Right lobe of liver (tissue), 4 donors: ENCODE measurements at regions not wholly inside any gene's neighbourhood (a gene's known extent, or its start where the extent isn't known, plus 50 kb on each side); places are given as distances from the start of the nearest gene placed in this dataset.

Experiments used
- CTCF ChIP-seq, 4 donors: fragments of 200-600 bp in 3 of 4; fragments of 450-650 bp in 1 of 4; IDR thresholded peaks; one replicate each; pipeline versions ENCODE4 v1.5.1 to v1.8.0; 2016 to 2022; ENCODE audit warnings: antibody characterized with exemption in 4 of 4, mild to moderate bottlenecking in 2 of 4
- POLR2A ChIP-seq: fragments of 450-650 bp; IDR thresholded peaks from one replicate; pipeline ENCODE4 v1.6.1; 2017; ENCODE audit warnings: antibody characterized with exemption, mild to moderate bottlenecking
- donor health status: DM: no; HTN: no; CAD: no.
- donor health status: DM: no; HTN: no; CAD: no.
- donor health status: DM: no; HTN: yes; CAD: no.

GRCh38 chr7:124689523-124689922 lies 76.1 kb downstream of the GPR37 start:
- no peak for TF ChIP-seq CTCF (IDR thresholded peaks at IDR 0.05)
- TF ChIP-seq POLR2A = no peak
